SU-DHL-6 (cell line): ENCODE measurements at regions not wholly inside any gene's neighbourhood (a gene's known extent, or its start where the extent isn't known, plus 50 kb on each side); places are given as distances from the start of the nearest gene placed in this dataset.

Source experiments
- H2AFZ ChIP-seq: fragments of 200-600 bp; sonication (generic); 2 replicates; pipeline ENCODE4 v1.6.1; 2014; ENCODE audit warnings: low read depth, mild to moderate bottlenecking, moderate library complexity, mixed read lengths, antibody characterized with exemption, low read length; ENCODE audit not compliant: severe bottlenecking
- H3F3A ChIP-seq: fragments of 200-600 bp; shearing (Covaris generic); 2 replicates; pipeline ENCODE4 v1.6.0; 2016; ENCODE audit warnings: antibody characterized with exemption, mild to moderate bottlenecking; ENCODE audit not compliant: insufficient read depth
- H3K27ac ChIP-seq: fragments of 200-600 bp; sonication (generic); 2 replicates; pipeline ENCODE4 v1.5.1; 2016; ENCODE audit warnings: low read depth, mild to moderate bottlenecking, low read length, moderate library complexity, mixed read lengths
- H3K27me3 ChIP-seq: fragments of 200-600 bp; sonication (generic), shearing (Covaris generic); 2 replicates; pipeline ENCODE4 v1.6.0; 2014; ENCODE audit warnings: mild to moderate bottlenecking, low read length
- H3K36me3 ChIP-seq: fragments of 200-600 bp; sonication (generic); 2 replicates; pipeline ENCODE4 v1.6.1; 2014; ENCODE audit warnings: mild to moderate bottlenecking, low read length, mixed read lengths
- H3K4me2 ChIP-seq: fragments of 300-600, 200-600 bp; shearing (Covaris generic), sonication (generic); 2 replicates; pipeline ENCODE4 v1.6.0; 2014; ENCODE audit warnings: low read length, low read depth, mild to moderate bottlenecking; ENCODE audit not compliant: poor library complexity, severe bottlenecking
- H3K4me3 ChIP-seq: fragments of 200-600 bp; sonication (generic); 2 replicates; pipeline ENCODE4 v1.5.1; 2014; ENCODE audit warnings: antibody characterized with exemption, low read length, mild to moderate bottlenecking, mixed read lengths; ENCODE audit not compliant: insufficient read depth, poor library complexity, severe bottlenecking
- H3K79me2 ChIP-seq: fragments of 200-600 bp; sonication (generic); 2 replicates; pipeline ENCODE4 v1.6.1; 2014; ENCODE audit warnings: mild to moderate bottlenecking, low read length, moderate library complexity; ENCODE audit not compliant: insufficient read depth
- H3K9ac ChIP-seq: fragments of 200-600 bp; sonication (generic); 2 replicates; pipeline ENCODE4 v1.7.0; 2014; ENCODE audit warnings: mild to moderate bottlenecking, low read length
- H3K9me2 ChIP-seq: fragments of 200-600 bp; sonication (generic); replicated peaks from 2 replicates; pipeline ENCODE4 v1.6.1; 2014; ENCODE audit warnings: low read length; ENCODE audit not compliant: insufficient read depth
- H3K9me3 ChIP-seq: fragments of 200-600 bp; sonication (generic); 2 replicates; pipeline ENCODE4 v1.6.1; 2014; ENCODE audit warnings: low read length, mixed read lengths; ENCODE audit not compliant: insufficient read depth
- H4K20me1 ChIP-seq: fragments of 200-600 bp; sonication (generic); 2 replicates; pipeline ENCODE4 v1.6.1; 2014; ENCODE audit warnings: low read depth, mild to moderate bottlenecking, antibody characterized with exemption, low read length, moderate library complexity, mixed read lengths
- EZH2phosphoT487 ChIP-seq: fragments of 200-600 bp; sonication (generic), shearing (Covaris generic); conservative IDR thresholded peaks from 2 replicates; pipeline ENCODE4 v1.6.1; 2018; ENCODE audit warnings: mild to moderate bottlenecking, antibody characterized with exemption, low read length, moderate library complexity, mixed read lengths
- TF ChIP-seq, protein P1 (sequence below): fragments of 200-600 bp; sonication (generic); IDR thresholded peaks from one replicate; pipeline ENCODE4 v1.5.1; 2017; ENCODE audit warnings: antibody characterized with exemption, mild to moderate bottlenecking, low read length, moderate library complexity; ENCODE audit not compliant: insufficient read depth, poor library complexity, severe bottlenecking

DNA sequence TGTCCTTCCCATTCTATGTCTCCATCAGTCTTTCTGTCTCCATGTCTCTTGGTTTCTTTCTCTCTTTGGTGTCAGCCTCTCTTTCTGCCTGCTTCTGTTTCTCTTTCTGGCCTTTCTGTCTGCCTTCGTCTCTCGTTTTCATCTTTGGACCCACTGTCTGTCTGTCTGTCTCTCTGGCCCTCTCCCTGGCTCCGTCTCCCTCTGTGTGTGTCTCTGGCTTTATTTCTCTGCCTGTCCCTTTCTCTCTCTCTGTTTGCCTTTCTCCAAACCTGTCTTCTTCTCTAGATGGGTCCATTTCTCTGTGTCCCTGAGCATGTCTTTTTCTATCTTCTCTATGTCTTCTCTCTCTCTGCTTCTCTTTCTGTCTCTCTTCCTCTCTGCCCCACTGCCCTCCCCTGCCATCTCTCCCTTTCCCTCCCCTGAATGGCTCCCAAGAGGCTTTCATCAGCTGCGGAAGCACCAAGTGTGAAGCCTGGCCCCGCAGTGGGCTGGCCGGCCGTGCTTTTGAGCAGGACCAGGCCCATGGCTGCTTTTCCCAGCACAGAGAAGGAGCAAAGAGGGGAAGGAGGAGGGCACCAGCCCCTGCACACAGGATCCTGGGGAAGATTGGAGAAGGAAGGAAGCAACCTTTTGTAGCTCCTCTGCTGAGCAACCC lies 57.4 kb downstream of the PJA1 start:
- Histone ChIP-seq H3F3A (no peaks in the 10 kb centered on the region), H3K9me3 (no peaks in the 10 kb centered on the region), H3K9me2 (no peaks in the 10 kb centered on the region), H3K36me3 (no peaks in the 10 kb centered on the region), H3K4me2 (no peak overlapping the region), H3K27me3 (no peaks in the 10 kb centered on the region), H3K4me3 (no peak overlapping the region), H2AFZ (no peak overlapping the region), H3K9ac (no peak overlapping the region), H3K27ac (no peak overlapping the region), H3K79me2 (no peaks in the 10 kb centered on the region), H4K20me1 (no peaks in the 10 kb centered on the region)
- TF ChIP-seq, protein P1, sequence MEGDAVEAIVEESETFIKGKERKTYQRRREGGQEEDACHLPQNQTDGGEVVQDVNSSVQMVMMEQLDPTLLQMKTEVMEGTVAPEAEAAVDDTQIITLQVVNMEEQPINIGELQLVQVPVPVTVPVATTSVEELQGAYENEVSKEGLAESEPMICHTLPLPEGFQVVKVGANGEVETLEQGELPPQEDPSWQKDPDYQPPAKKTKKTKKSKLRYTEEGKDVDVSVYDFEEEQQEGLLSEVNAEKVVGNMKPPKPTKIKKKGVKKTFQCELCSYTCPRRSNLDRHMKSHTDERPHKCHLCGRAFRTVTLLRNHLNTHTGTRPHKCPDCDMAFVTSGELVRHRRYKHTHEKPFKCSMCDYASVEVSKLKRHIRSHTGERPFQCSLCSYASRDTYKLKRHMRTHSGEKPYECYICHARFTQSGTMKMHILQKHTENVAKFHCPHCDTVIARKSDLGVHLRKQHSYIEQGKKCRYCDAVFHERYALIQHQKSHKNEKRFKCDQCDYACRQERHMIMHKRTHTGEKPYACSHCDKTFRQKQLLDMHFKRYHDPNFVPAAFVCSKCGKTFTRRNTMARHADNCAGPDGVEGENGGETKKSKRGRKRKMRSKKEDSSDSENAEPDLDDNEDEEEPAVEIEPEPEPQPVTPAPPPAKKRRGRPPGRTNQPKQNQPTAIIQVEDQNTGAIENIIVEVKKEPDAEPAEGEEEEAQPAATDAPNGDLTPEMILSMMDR = no peak
- TF ChIP-seq EZH2phosphoT487 = no peak

DNA sequence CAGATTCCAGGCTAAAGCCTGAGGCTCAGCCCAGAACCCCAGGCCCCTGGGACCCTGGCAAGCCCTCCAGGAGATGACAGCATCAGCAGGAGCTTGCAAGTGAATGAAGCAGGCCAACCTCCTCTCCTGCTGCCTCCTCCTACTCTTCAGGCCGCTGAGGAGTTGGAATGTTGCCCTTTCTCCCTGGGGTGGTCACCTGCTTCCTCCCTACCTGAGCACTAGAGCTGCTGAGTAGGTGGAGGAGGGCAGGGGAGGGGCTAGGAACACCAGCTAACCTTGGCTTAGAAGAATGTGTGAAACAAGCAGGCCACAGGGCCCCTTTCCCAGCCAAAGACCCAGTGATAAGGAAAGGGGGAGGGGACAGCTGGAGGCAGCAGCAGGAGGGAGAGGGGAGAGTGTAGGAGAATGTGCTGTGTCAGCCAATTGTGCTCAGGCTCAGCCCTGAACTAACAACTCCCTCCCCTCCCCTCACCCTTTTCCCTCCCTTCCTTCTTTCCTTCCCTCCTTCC lies 58.0 kb downstream of the PJA1 start:
- H3K79me2 ChIP-seq = no peaks in the 10 kb centered on the region
- H3K4me3 ChIP-seq = no peak overlapping the region
- no peaks in the 10 kb centered on the region for H3K9me3 ChIP-seq
- H4K20me1 ChIP-seq = no peaks in the 10 kb centered on the region
- H3F3A ChIP-seq = no peaks in the 10 kb centered on the region
- H3K9me2 ChIP-seq = no peaks in the 10 kb centered on the region
- H2AFZ ChIP-seq = no peak overlapping the region
- H3K27ac ChIP-seq = no peak overlapping the region
- no peak for TF ChIP-seq EZH2phosphoT487
- TF ChIP-seq, protein P1 = no peak
- no peaks in the 10 kb centered on the region for H3K36me3 ChIP-seq
- H3K27me3 ChIP-seq = no peaks in the 10 kb centered on the region
- H3K4me2 ChIP-seq = no peak overlapping the region
- no peak overlapping the region for H3K9ac ChIP-seq

DNA sequence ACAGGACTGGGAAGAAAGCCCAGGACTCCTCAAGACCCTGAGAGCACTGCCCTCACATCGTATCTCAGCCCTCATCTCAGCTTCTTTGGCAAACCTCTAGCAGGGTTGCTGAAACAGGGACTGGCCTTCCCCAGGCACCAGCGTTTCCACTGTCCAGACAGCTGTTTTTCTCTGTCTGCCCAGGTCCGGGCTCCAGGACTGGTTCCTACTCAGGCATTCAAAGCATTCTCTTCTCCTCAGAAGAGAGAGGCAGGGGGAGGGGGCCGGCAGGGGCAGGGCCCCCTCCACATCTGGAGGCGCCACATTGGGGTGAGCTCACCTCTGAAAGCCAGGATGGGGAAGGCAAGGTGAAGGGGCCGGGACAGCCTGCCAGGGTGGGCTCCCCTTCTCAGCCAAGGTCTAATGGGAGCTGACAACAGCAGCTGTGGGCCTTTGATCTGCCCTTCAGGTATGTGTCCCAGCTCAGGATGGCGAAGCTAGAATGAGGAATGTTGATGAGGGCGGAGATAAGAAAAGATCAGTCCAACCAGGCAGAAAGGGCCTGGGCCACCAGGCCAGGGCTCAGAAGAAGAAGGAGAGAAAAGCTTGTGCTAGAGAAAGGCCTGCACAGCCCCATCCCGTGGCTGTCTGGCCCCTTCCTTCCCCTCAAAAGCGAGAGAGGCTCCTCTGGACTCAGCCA lies 60.4 kb downstream of the PJA1 start:
- Histone ChIP-seq H3K36me3 (no peaks in the 10 kb centered on the region), H3F3A (no peaks in the 10 kb centered on the region), H3K9ac (no peak overlapping the region), H3K27ac (no peak overlapping the region), H3K4me2 (no peak overlapping the region), H2AFZ (no peak overlapping the region), H4K20me1 (no peaks in the 10 kb centered on the region), H3K4me3 (no peak overlapping the region), H3K9me3 (no peaks in the 10 kb centered on the region), H3K27me3 (no peaks in the 10 kb centered on the region), H3K9me2 (no peaks in the 10 kb centered on the region), H3K79me2 (no peaks in the 10 kb centered on the region)
- TF ChIP-seq, protein P1 = no peak
- no peak for TF ChIP-seq EZH2phosphoT487
